ENCODE measurements at regions not wholly inside any gene's neighbourhood (a gene's known extent, or its start where the extent isn't known, plus 50 kb on each side); places are given as distances from the start of the nearest gene placed in this dataset.

GRCh38 chr10:131683281-131683861, 217.4 kb upstream of the PPP2R2D start:
- DNase-seq (ENCODE audit: extremely low read depth, low read depth) = no peak

- no peak for DNase-seq (ENCODE audit: extremely low read depth, low read depth)
Observed at GRCh38 chr10:131683941-131684340, 216.9 kb upstream of the PPP2R2D start.

GRCh38 chr10:131685007-131685406, 215.8 kb upstream of the PPP2R2D start:
- no peak for DNase-seq (ENCODE audit: extremely low read depth, low read depth)

- DNase-seq (ENCODE audit: extremely low read depth, low read depth) = no peak
Observed at GRCh38 chr10:131685576-131685975, 215.2 kb upstream of the PPP2R2D start.

GRCh38 chr10:131686781-131687420, 213.9 kb upstream of the PPP2R2D start:
- DNase-seq (ENCODE audit: extremely low read depth, low read depth) = no peak

GRCh38 chr10:131688304-131688703, 212.5 kb upstream of the PPP2R2D start:
- no peak for DNase-seq (ENCODE audit: extremely low read depth, low read depth)

- no peak for DNase-seq (ENCODE audit: extremely low read depth, low read depth)
Observed at GRCh38 chr10:131689016-131689415, 211.8 kb upstream of the PPP2R2D start.

- no peak for DNase-seq (ENCODE audit: extremely low read depth, low read depth)
Observed at GRCh38 chr10:131689486-131689885, 211.3 kb upstream of the PPP2R2D start.

GRCh38 chr10:131689954-131690757, 210.7 kb upstream of the PPP2R2D start:
- DNase-seq (ENCODE audit: extremely low read depth, low read depth) = no peak

GRCh38 chr10:131690805-131691239, 210.0 kb upstream of the PPP2R2D start:
- no peak for DNase-seq (ENCODE audit: extremely low read depth, low read depth)

GRCh38 chr10:131691481-131692090, 209.2 kb upstream of the PPP2R2D start:
- DNase-seq (ENCODE audit: extremely low read depth, low read depth) = no peak

- DNase-seq (ENCODE audit: extremely low read depth, low read depth) = no peak
Observed at GRCh38 chr10:131692176-131692575, 208.6 kb upstream of the PPP2R2D start.

- no peak for DNase-seq (ENCODE audit: extremely low read depth, low read depth)
Observed at GRCh38 chr10:131692686-131693334, 208.0 kb upstream of the PPP2R2D start.

- no peak for DNase-seq (ENCODE audit: extremely low read depth, low read depth)
Observed at GRCh38 chr10:131693766-131694165, 207.0 kb upstream of the PPP2R2D start.

GRCh38 chr10:131694168-131694780, 206.5 kb upstream of the PPP2R2D start:
- DNase-seq (ENCODE audit: extremely low read depth, low read depth) = no peak

GRCh38 chr10:131694781-131695495, 205.9 kb upstream of the PPP2R2D start:
- no peak for DNase-seq (ENCODE audit: extremely low read depth, low read depth)

- no peak for DNase-seq (ENCODE audit: extremely low read depth, low read depth)
Observed at GRCh38 chr10:131695496-131696165, 205.2 kb upstream of the PPP2R2D start.

- DNase-seq (ENCODE audit: extremely low read depth, low read depth) = no peak
Observed at GRCh38 chr10:131697476-131698128, 203.2 kb upstream of the PPP2R2D start.

GRCh38 chr10:131698232-131698631, 202.6 kb upstream of the PPP2R2D start:
- DNase-seq (ENCODE audit: extremely low read depth, low read depth) = no peak
